ENCODE measurements at regions not wholly inside any gene's neighbourhood (a gene's known extent, or its start where the extent isn't known, plus 50 kb on each side); places are given as distances from the start of the nearest gene placed in this dataset.

DNA sequence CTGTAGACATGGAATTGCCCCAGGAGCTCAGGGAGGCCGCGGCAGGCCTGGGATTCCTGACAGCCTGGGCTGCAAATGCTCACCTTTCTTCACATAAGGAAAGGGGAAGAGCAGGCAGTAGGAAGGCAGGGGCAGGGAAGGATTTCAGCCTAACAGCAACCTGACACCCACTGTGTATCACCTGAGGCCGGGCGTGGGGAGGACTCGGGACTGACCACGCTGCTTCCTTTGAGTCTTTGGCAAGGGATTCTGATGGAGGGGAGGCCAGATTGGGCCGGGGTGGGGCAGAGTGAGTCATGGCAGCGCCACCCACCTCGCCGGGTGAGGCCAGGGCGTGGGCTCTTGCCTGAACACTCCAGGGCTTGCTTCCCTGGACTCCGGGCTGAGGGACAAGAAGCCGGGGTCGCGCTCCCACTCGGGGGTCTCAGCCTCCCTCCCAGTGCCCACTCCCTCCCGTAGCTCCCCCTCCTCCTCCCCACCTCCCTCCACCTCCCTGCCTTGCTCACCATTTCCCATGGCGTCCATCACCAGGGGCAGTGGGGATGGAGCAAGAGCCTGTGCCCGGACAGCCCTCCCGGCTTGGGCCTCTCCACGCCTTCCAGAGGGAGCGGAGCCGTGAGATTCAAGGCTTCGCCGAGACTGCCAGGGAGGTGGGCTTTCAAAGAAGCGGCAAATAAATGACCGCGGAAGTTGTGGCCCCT lies 247.9 kb upstream of the RTL1 start:
- TF ChIP-seq POLR2AphosphoS5 (IDR thresholded peaks at IDR 0.05; ENCODE audit: borderline replicate concordance, low read depth, low read length) (no peak), EZH2 (IDR thresholded peaks at IDR 0.05) (no peak)

All from SK-N-MC (cell line).